Adrenal gland (tissue), 5 donors: ENCODE measurements at regions not wholly inside any gene's neighbourhood (a gene's known extent, or its start where the extent isn't known, plus 50 kb on each side); places are given as distances from the start of the nearest gene placed in this dataset.

Source experiments
- POLR2A ChIP-seq, 2 donors: fragments of 450-650 bp; IDR thresholded peaks; one replicate each; pipeline ENCODE4 v1.6.1; 2017; ENCODE audit warnings: antibody characterized with exemption in 2 of 2, mild to moderate bottlenecking in 2 of 2, moderate library complexity in 1 of 2
- TF ChIP-seq, protein P1 (sequence below), 6 experiments: fragments of 450-650 bp in 4 of 6; fragments of 200-600 bp in 2 of 6; sonication (generic) in 1 of 6; IDR thresholded peaks; 1 replicate in 5 of 6; 2 replicates in 1 of 6; pipeline versions ENCODE4 v1.5.1 to v1.8.0; 2016 to 2021; ENCODE audit warnings: antibody characterized with exemption in 6 of 6, mild to moderate bottlenecking in 2 of 6, moderate library complexity in 1 of 6
- donor health status: DM: no; HTN: no; CAD: no.

DNA sequence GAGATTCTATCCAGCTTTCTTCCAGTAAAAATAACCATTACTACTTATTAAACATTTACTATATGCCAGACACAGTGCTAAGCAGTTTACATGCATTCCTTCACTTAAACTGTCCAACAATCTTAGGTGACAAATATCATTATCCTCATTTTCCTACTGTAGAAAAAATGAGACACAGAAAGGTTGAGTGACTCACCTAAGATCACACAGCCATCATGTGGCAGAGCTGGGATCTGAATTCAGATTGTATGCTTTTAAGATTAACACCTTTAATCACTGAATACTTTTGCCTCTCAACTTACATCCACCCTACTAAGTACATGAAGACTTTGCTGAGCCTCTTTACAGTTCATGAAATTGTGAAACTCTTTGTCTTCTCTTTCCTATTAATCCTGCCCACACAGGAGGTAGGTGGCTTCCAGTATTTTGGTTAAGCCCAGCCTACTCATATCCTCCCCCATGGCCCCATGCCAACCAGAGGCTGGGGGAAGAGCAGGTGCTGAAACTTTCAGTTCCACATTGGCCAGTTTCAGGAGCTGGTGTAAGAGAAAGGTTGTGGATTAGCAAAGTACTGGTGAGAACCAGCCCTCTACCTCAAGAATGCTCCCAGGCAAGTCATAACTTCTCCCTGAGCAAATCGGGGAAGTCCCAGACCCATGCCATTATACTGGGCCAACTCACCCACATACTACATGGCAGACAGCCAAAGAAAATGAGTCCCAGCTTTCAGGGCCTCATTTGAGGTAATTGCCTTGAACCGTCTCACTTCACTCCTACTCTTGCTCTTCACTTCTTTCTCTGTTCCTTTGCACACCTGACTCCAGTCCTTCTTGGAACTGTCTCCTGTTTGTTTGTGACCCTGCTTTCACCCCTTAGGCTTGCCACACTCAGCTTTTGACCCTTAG, 211.1 kb downstream of the GUCY2F start:
- TF ChIP-seq, protein P1, sequence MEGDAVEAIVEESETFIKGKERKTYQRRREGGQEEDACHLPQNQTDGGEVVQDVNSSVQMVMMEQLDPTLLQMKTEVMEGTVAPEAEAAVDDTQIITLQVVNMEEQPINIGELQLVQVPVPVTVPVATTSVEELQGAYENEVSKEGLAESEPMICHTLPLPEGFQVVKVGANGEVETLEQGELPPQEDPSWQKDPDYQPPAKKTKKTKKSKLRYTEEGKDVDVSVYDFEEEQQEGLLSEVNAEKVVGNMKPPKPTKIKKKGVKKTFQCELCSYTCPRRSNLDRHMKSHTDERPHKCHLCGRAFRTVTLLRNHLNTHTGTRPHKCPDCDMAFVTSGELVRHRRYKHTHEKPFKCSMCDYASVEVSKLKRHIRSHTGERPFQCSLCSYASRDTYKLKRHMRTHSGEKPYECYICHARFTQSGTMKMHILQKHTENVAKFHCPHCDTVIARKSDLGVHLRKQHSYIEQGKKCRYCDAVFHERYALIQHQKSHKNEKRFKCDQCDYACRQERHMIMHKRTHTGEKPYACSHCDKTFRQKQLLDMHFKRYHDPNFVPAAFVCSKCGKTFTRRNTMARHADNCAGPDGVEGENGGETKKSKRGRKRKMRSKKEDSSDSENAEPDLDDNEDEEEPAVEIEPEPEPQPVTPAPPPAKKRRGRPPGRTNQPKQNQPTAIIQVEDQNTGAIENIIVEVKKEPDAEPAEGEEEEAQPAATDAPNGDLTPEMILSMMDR (IDR thresholded peaks at IDR 0.05), result no peak
- TF ChIP-seq POLR2A (IDR thresholded peaks at IDR 0.05), result no peak
